ENCODE measurements at regions not wholly inside any gene's neighbourhood (a gene's known extent, or its start where the extent isn't known, plus 50 kb on each side); places are given as distances from the start of the nearest gene placed in this dataset.
"Not testable (repeated sequence)": the region's sequence is repeated elsewhere in the genome, so short reads cannot be mapped to it uniquely, and the experiment has no call there.

GRCh38 chr1:43015269-43015668 is 56.6 kb upstream of the SLC2A1 start:
- intact Hi-C loops (cut with micrococcal nuclease) = no loop called here

DNA sequence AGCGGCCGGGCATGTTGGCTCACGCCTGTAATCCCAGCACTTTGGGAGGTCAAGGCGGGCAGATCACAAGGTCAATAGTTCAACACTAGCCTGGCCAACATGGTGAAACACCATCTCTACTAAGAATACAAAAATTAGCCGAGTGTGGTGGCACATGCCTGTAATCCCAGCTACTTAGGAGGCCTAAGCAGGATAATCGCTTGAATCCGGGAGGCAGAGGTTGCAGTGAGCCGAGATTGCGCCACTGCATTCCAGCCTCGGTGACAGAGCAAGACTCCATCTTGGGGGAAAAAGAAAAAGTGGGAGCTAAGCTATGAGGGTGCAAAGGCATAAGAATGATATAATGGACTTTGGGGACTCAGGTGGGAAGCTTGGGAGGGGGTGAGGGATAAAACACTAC is 55.9 kb upstream of the SLC2A1 start:
- H3K4me1 Mint-ChIP-seq; H4K20me1 ChIP-seq (ENCODE audit: insufficient read depth, low read length); H3K4me2 ChIP-seq (replicated peaks; ENCODE audit: extremely low read depth, low read length, poor library complexity, severe bottlenecking); H3K27ac ChIP-seq (ENCODE audit: low read depth in 1 of 2, low read length in 2 of 2); H3K4me3 Mint-ChIP-seq; H3K9me3 Mint-ChIP-seq; H3K9me3 ChIP-seq (replicated peaks in 1 of 2; ENCODE audit: control insufficient read depth in 1 of 2, insufficient read depth in 1 of 2, low read length in 2 of 2); DNase-seq; H3K4me1 ChIP-seq (ENCODE audit: control insufficient read depth in 1 of 2, insufficient read depth in 2 of 2, low read length in 2 of 2); H3K36me3 ChIP-seq (replicated peaks in 1 of 2; ENCODE audit: control insufficient read depth in 1 of 2, insufficient read depth in 2 of 2, low read length in 2 of 2); H3K27me3 ChIP-seq (ENCODE audit: control insufficient read depth in 2 of 2, insufficient read depth in 2 of 2, low read length in 2 of 2); H3K27me3 Mint-ChIP-seq (ENCODE audit: low read depth in 3 of 3); H2AFZ ChIP-seq (ENCODE audit: insufficient read depth, low read depth, low read length, poor library complexity, severe bottlenecking); H3K79me2 ChIP-seq (ENCODE audit: insufficient read depth, low read length); H3K9ac ChIP-seq (ENCODE audit: insufficient read depth, low read length, poor library complexity, severe bottlenecking); H3K36me3 Mint-ChIP-seq; H3K27ac Mint-ChIP-seq; intact Hi-C loops (cut with micrococcal nuclease); H3K4me3 ChIP-seq (replicated peaks in 1 of 3; ENCODE audit: low read depth in 2 of 3, low read length in 3 of 3): not testable (repeated sequence)
- WGBS (ENCODE audit: insufficient coverage) = 98% methylated on average over 9 of the region's 10 CpGs

More at GRCh38 chr1:43015269-43015668, 56.6 kb upstream of the SLC2A1 start:
- Histone ChIP-seq H3K4me1 (ENCODE audit: control insufficient read depth in 1 of 2, insufficient read depth in 2 of 2, low read length in 2 of 2) (no peaks in the 10 kb centered on the region), H3K27me3 (ENCODE audit: control insufficient read depth in 2 of 2, insufficient read depth in 2 of 2, low read length in 2 of 2) (no peaks in the 10 kb centered on the region), H3K9me3 (replicated peaks in 1 of 2; ENCODE audit: control insufficient read depth in 1 of 2, insufficient read depth in 1 of 2, low read length in 2 of 2) (no peaks in the 10 kb centered on the region), H3K36me3 (replicated peaks in 1 of 2; ENCODE audit: control insufficient read depth in 1 of 2, insufficient read depth in 2 of 2, low read length in 2 of 2) (no peaks in the 10 kb centered on the region), H3K27ac (ENCODE audit: low read depth in 1 of 2, low read length in 2 of 2) (no peak overlapping the region), H3K9ac (ENCODE audit: insufficient read depth, low read length, poor library complexity, severe bottlenecking) (no peak overlapping the region), H4K20me1 (ENCODE audit: insufficient read depth, low read length) (no peaks in the 10 kb centered on the region), H3K4me3 (replicated peaks in 1 of 3; ENCODE audit: low read depth in 2 of 3, low read length in 3 of 3) (no peak overlapping the region), H3K79me2 (ENCODE audit: insufficient read depth, low read length) (no peaks in the 10 kb centered on the region), H2AFZ (ENCODE audit: insufficient read depth, low read depth, low read length, poor library complexity, severe bottlenecking) (no peak overlapping the region), H3K4me2 (replicated peaks; ENCODE audit: extremely low read depth, low read length, poor library complexity, severe bottlenecking) (no peak overlapping the region)
- no peak overlapping the region for H3K27ac Mint-ChIP-seq
- WGBS (ENCODE audit: insufficient coverage) = 100% methylated on average over 2 of the region's 3 CpGs
- peaks cover 0 to 1% (median 0%) of the 10 kb centered on the region in 7 donors for H3K9me3 Mint-ChIP-seq
- TF ChIP-seq, protein P1, sequence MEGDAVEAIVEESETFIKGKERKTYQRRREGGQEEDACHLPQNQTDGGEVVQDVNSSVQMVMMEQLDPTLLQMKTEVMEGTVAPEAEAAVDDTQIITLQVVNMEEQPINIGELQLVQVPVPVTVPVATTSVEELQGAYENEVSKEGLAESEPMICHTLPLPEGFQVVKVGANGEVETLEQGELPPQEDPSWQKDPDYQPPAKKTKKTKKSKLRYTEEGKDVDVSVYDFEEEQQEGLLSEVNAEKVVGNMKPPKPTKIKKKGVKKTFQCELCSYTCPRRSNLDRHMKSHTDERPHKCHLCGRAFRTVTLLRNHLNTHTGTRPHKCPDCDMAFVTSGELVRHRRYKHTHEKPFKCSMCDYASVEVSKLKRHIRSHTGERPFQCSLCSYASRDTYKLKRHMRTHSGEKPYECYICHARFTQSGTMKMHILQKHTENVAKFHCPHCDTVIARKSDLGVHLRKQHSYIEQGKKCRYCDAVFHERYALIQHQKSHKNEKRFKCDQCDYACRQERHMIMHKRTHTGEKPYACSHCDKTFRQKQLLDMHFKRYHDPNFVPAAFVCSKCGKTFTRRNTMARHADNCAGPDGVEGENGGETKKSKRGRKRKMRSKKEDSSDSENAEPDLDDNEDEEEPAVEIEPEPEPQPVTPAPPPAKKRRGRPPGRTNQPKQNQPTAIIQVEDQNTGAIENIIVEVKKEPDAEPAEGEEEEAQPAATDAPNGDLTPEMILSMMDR (IDR thresholded peaks at IDR 0.05) = no peak
- H3K4me1 Mint-ChIP-seq = no peaks in the 10 kb centered on the region
- no peaks in the 10 kb centered on the region for H3K36me3 Mint-ChIP-seq
- peaks cover 6 to 10% (median 9%) of the 10 kb centered on the region in 3 donors for H3K27me3 Mint-ChIP-seq (ENCODE audit: low read depth in 3 of 3)
- DNase-seq = no peak
- no peak overlapping the region for H3K4me3 Mint-ChIP-seq

Data from CD14-positive monocyte (primary cell).